ENCODE measurements at regions not wholly inside any gene's neighbourhood (a gene's known extent, or its start where the extent isn't known, plus 50 kb on each side); places are given as distances from the start of the nearest gene placed in this dataset.

- ATAC-seq = no peak
- peaks cover 6% of the 10 kb centered on the region for H3K36me3 Mint-ChIP-seq (ENCODE audit: low read depth)
- POLR2A ChIA-PET = no interaction called here
Measured at GRCh38 chr13:74043237-74043636, 91.0 kb downstream of the KLF12 start.

GRCh38 chr13:74040200-74040599 lies 94.0 kb downstream of the KLF12 start:
- H3K27ac Mint-ChIP-seq = no peak overlapping the region
- ChIA-PET POLR2A (no interaction called here), CTCF (interaction anchor here (0.5 to 1.7 kb wide), 7 partner anchors 8 to 475 kb away, joined by 3 to 4 read pairs (median 3); no protein-coding TSS in a partner anchor)
- DNase-seq (peak; percentile 47), ATAC-seq (peak; percentile 69)
- H3K9me3 Mint-ChIP-seq (ENCODE audit: low read depth) = no peaks in the 10 kb centered on the region
- peaks cover 10% of the 10 kb centered on the region for H3K36me3 Mint-ChIP-seq (ENCODE audit: low read depth)
- H3K4me1 Mint-ChIP-seq = peaks cover 70% of the 10 kb centered on the region
- H3K4me3 Mint-ChIP-seq = no peak overlapping the region
- intact Hi-C loops (cut with DNase I, micrococcal nuclease) = no loop called here
- no peaks in the 10 kb centered on the region for H3K27me3 Mint-ChIP-seq

More at GRCh38 chr13:74043237-74043636, 91.0 kb downstream of the KLF12 start:
- intact Hi-C loops (cut with DNase I, micrococcal nuclease) = no loop called here
- H3K9me3 Mint-ChIP-seq (ENCODE audit: low read depth) = no peaks in the 10 kb centered on the region
- H3K27me3 Mint-ChIP-seq = no peaks in the 10 kb centered on the region
- no peak overlapping the region for H3K27ac Mint-ChIP-seq
- H3K4me1 Mint-ChIP-seq = peaks cover 58% of the 10 kb centered on the region
- H3K4me3 Mint-ChIP-seq = no peak overlapping the region
- DNase-seq = no peak
- CTCF ChIA-PET = interaction anchor here (1.1 to 2.5 kb wide), 2 partner anchors 10 to 12 kb away, joined by 4 to 11 read pairs; no protein-coding TSS in a partner anchor

- intact Hi-C loops (cut with DNase I, micrococcal nuclease) = no loop called here
- ATAC-seq (no peak), DNase-seq (no peak)
- Mint-ChIP-seq H3K27me3 (no peaks in the 10 kb centered on the region), H3K27ac (no peak overlapping the region), H3K4me1 (peaks cover 71% of the 10 kb centered on the region), H3K36me3 (ENCODE audit: low read depth) (peaks cover 9% of the 10 kb centered on the region), H3K9me3 (ENCODE audit: low read depth) (no peaks in the 10 kb centered on the region), H3K4me3 (no peak overlapping the region)
- CTCF ChIA-PET = interaction anchor here (1.0 to 1.4 kb wide), 2 partner anchors 9 to 65 kb away, joined by 3 to 7 read pairs; no protein-coding TSS in a partner anchor
- POLR2A ChIA-PET = no interaction called here
Measured at GRCh38 chr13:74039667-74040066, 94.5 kb downstream of the KLF12 start.

GRCh38 chr13:74039154-74039553 lies 95.0 kb downstream of the KLF12 start:
- ATAC-seq = no peak
- Mint-ChIP-seq H3K27me3 (no peaks in the 10 kb centered on the region), H3K36me3 (ENCODE audit: low read depth) (peaks cover 7% of the 10 kb centered on the region), H3K9me3 (ENCODE audit: low read depth) (no peaks in the 10 kb centered on the region), H3K27ac (no peak overlapping the region), H3K4me1 (peaks cover 69% of the 10 kb centered on the region), H3K4me3 (no peak overlapping the region)
- no peak for DNase-seq
- intact Hi-C loops (cut with DNase I, micrococcal nuclease) = no loop called here
- CTCF ChIA-PET = interaction anchor here (1.0 to 1.4 kb wide), 5 partner anchors 9 to 65 kb away, joined by 3 to 7 read pairs (median 3); no protein-coding TSS in a partner anchor
- POLR2A ChIA-PET = no interaction called here

GRCh38 chr13:74037762-74038161 lies 96.4 kb downstream of the KLF12 start:
- peak; percentile 19 for ATAC-seq
- no peak for DNase-seq
- Mint-ChIP-seq H3K36me3 (ENCODE audit: low read depth) (peaks cover 6% of the 10 kb centered on the region), H3K27me3 (no peaks in the 10 kb centered on the region), H3K27ac (no peak overlapping the region), H3K4me1 (peaks cover 57% of the 10 kb centered on the region), H3K9me3 (ENCODE audit: low read depth) (no peaks in the 10 kb centered on the region), H3K4me3 (no peak overlapping the region)
- intact Hi-C loops (cut with DNase I, micrococcal nuclease) = no loop called here
- POLR2A ChIA-PET = no interaction called here
- CTCF ChIA-PET = interaction anchor here (0.6 to 1.3 kb wide), 2 partner anchors 30 to 52 kb away, joined by 3 to 4 read pairs; no protein-coding TSS in a partner anchor

GRCh38 chr13:74036373-74036772 lies 97.8 kb downstream of the KLF12 start:
- CTCF ChIA-PET = interaction anchor here (0.5 to 1.2 kb wide), 2 partner anchors 9 to 533 kb away, joined by 3 read pairs; no protein-coding TSS in a partner anchor
- intact Hi-C loops (cut with DNase I, micrococcal nuclease) = no loop called here
- ATAC-seq (no peak), DNase-seq (no peak)
- peaks cover 10% of the 10 kb centered on the region for H3K36me3 Mint-ChIP-seq (ENCODE audit: low read depth)
- H3K4me1 Mint-ChIP-seq = peaks cover 50% of the 10 kb centered on the region
- POLR2A ChIA-PET = no interaction called here
- H3K27me3 Mint-ChIP-seq = no peaks in the 10 kb centered on the region
- H3K9me3 Mint-ChIP-seq (ENCODE audit: low read depth) = no peaks in the 10 kb centered on the region
- no peak overlapping the region for H3K27ac Mint-ChIP-seq
- no peak overlapping the region for H3K4me3 Mint-ChIP-seq

DNA sequence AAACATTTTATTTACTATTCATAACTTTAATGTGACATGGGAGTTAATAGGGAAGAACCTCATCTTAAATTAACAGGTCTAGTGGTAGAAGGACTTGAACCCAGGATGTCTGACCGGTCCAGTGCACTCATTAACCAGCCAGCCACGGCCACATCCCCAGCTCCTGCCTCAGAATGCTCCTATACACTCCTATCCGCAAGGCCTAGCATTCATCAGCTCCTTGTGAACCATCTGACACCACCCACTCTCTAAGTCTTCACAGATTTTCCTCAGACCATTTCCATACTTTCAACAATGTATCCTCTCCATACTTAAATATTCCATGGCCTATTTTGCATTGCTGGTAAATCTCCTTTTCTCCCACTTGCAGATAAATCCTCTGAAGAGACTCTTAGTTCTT lies 98.3 kb downstream of the KLF12 start:
- Mint-ChIP-seq H3K27me3 (no peaks in the 10 kb centered on the region), H3K4me1 (peaks cover 50% of the 10 kb centered on the region), H3K36me3 (ENCODE audit: low read depth) (peaks cover 12% of the 10 kb centered on the region), H3K4me3 (no peak overlapping the region), H3K27ac (no peak overlapping the region), H3K9me3 (ENCODE audit: low read depth) (peaks cover 3% of the 10 kb centered on the region)
- POLR2A ChIA-PET = no interaction called here
- DNase-seq (no peak), ATAC-seq (no peak)
- intact Hi-C loops (cut with DNase I, micrococcal nuclease) = no loop called here
- CTCF ChIA-PET = interaction anchor here (0.5 to 1.2 kb wide), 2 partner anchors 9 to 534 kb away, joined by 3 read pairs; no protein-coding TSS in a partner anchor

DNA sequence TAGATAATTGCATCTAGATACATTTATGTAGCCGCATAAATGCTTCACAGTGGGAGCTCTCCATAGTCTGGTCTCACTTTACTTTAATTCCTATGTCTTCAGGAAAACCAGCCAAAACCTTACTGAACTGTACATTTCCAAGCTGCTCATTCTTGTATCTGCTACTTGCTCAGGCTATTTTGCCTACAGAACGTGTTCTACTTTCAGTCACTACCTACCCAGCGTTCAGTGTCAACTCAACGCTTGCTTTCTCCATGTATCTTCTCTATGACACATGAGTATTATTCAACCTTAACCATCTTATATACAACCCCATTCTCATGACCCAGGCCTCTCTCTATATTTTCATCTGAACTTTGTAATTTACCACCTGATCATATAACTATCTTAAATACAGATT lies 101.9 kb downstream of the KLF12 start:
- Mint-ChIP-seq H3K27ac (peak overlapping the region; percentile 18), H3K27me3 (no peaks in the 10 kb centered on the region), H3K36me3 (ENCODE audit: low read depth) (peaks cover 12% of the 10 kb centered on the region), H3K9me3 (ENCODE audit: low read depth) (peaks cover 3% of the 10 kb centered on the region), H3K4me3 (no peak overlapping the region), H3K4me1 (peaks cover 50% of the 10 kb centered on the region)
- ChIA-PET POLR2A (no interaction called here), CTCF (interaction anchor here (0.9 to 1.2 kb wide), 3 partner anchors 9 to 257 kb away, joined by 3 to 5 read pairs (median 3); no protein-coding TSS in a partner anchor)
- ATAC-seq = no peak
- no peak for DNase-seq
- intact Hi-C loops (cut with DNase I, micrococcal nuclease) = no loop called here

GRCh38 chr13:74027161-74027779 lies 106.9 kb downstream of the KLF12 start:
- peak overlapping the region; percentile 74 for H3K4me3 Mint-ChIP-seq
- intact Hi-C loops (cut with DNase I, micrococcal nuclease) = loop anchor here (2.0 kb wide), 2 partner anchors 36 to 106 kb away; no protein-coding TSS in a partner anchor
- peak overlapping the region; percentile 97 for H3K27ac Mint-ChIP-seq
- H3K4me1 Mint-ChIP-seq = peaks cover 72% of the 10 kb centered on the region
- no peaks in the 10 kb centered on the region for H3K27me3 Mint-ChIP-seq
- CTCF ChIA-PET = interaction anchor here (0.6 to 1.3 kb wide), 6 partner anchors 8 to 245 kb away, joined by 3 read pairs; no protein-coding TSS in a partner anchor
- ATAC-seq (peak; percentile 33), DNase-seq (no peak)
- H3K9me3 Mint-ChIP-seq (ENCODE audit: low read depth) = peaks cover 12% of the 10 kb centered on the region
- peaks cover 18% of the 10 kb centered on the region for H3K36me3 Mint-ChIP-seq (ENCODE audit: low read depth)
- POLR2A ChIA-PET = interaction anchor here (1.1 kb wide), 1 partner anchor 36 kb away, joined by 4 read pairs; no protein-coding TSS in a partner anchor

- H3K4me1 Mint-ChIP-seq = peaks cover 76% of the 10 kb centered on the region
- no peaks in the 10 kb centered on the region for H3K27me3 Mint-ChIP-seq
- intact Hi-C loops (cut with DNase I, micrococcal nuclease) = loop anchor here (2.0 kb wide), 2 partner anchors 36 to 106 kb away; no protein-coding TSS in a partner anchor
- peak overlapping the region; percentile 74 for H3K4me3 Mint-ChIP-seq
- ATAC-seq (peak; percentile 97), DNase-seq (peak; percentile 80)
- H3K9me3 Mint-ChIP-seq (ENCODE audit: low read depth) = peaks cover 13% of the 10 kb centered on the region
- peak overlapping the region; percentile 97 for H3K27ac Mint-ChIP-seq
- ChIA-PET POLR2A (interaction anchor here (0.6 to 1.1 kb wide), 2 partner anchors 37 to 109 kb away, joined by 3 to 4 read pairs; no protein-coding TSS in a partner anchor), CTCF (interaction anchor here (0.6 to 1.3 kb wide), 5 partner anchors 9 to 245 kb away, joined by 3 read pairs; no protein-coding TSS in a partner anchor)
- H3K36me3 Mint-ChIP-seq (ENCODE audit: low read depth) = peaks cover 22% of the 10 kb centered on the region
Measured at GRCh38 chr13:74026753-74027152, 107.5 kb downstream of the KLF12 start.

DNA sequence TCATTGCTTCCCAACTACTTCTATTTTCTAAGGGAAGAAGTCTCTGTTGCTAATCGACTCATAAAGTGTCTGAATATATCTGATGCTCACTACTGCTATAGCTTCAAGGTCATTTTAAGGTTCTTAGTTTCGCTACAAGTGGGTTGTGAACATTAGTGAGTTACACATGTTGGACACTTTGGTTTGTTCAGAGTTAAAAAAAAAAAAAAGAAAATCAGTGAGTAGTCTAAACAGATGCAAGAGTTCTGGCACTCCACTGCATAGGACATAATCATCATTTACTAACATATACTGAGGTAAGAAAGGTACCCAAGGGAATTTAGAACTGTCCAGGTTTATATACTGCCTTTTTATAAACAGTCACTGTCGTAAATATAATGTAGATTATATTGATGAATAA lies 108.8 kb downstream of the KLF12 start:
- CTCF ChIA-PET = interaction anchor here (0.7 to 1.3 kb wide), 4 partner anchors 8 to 25 kb away, joined by 3 to 4 read pairs (median 4); no protein-coding TSS in a partner anchor
- POLR2A ChIA-PET = interaction anchor here (0.6 to 0.8 kb wide), 2 partner anchors 39 to 89 kb away, joined by 3 to 6 read pairs; no protein-coding TSS in a partner anchor
- Mint-ChIP-seq H3K27ac (peak overlapping the region; percentile 59), H3K36me3 (ENCODE audit: low read depth) (peaks cover 27% of the 10 kb centered on the region), H3K27me3 (no peaks in the 10 kb centered on the region), H3K4me1 (peaks cover 73% of the 10 kb centered on the region), H3K4me3 (no peak overlapping the region), H3K9me3 (ENCODE audit: low read depth) (peaks cover 14% of the 10 kb centered on the region)
- intact Hi-C loops (cut with DNase I, micrococcal nuclease) = no loop called here
- DNase-seq (no peak), ATAC-seq (peak; percentile 16)
